ENCODE measurements at regions not wholly inside any gene's neighbourhood (a gene's known extent, or its start where the extent isn't known, plus 50 kb on each side); places are given as distances from the start of the nearest gene placed in this dataset.

DNA sequence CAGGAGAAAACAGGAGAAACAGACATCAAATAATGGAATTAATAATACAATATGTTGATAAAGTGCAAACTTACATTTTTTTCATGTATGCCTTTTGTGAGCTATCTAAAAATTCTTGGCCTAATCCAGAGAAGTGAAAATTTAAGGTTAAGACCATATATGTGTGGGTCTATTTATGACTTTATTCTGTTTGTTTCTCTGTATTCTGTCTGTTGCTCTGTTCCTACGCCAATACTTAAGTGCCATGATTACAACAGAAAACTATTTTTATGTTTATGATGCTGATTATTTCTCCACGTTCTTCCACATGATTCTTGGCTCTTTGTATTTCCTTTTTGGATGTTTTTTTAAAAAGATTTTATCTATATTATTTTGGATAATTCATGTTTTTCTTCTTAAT, 109.6 kb upstream of the MAP3K4 start:
- Histone ChIP-seq H2AFZ (ENCODE audit: low read depth, low read length) (no peak overlapping the region), H3K4me3 (ENCODE audit: low read length) (no peak overlapping the region), H3K9me3 (ENCODE audit: low read length) (no peaks in the 10 kb centered on the region), H3K9ac (ENCODE audit: low read length) (no peak overlapping the region), H3F3A (ENCODE audit: insufficient read depth, low read length, poor library complexity, severe bottlenecking) (no peaks in the 10 kb centered on the region), H3K27me3 (ENCODE audit: insufficient read depth, low read depth, low read length) (no peaks in the 10 kb centered on the region), H3K79me2 (replicated peaks; ENCODE audit: insufficient read depth, low read length) (no peaks in the 10 kb centered on the region), H3K27ac (ENCODE audit: low read length) (no peak overlapping the region), H3K9me2 (ENCODE audit: insufficient read depth, low read length) (no peaks in the 10 kb centered on the region), H3K36me3 (ENCODE audit: insufficient read depth, low read length) (no peaks in the 10 kb centered on the region), H4K20me1 (ENCODE audit: insufficient read depth) (no peaks in the 10 kb centered on the region), H3K4me2 (ENCODE audit: low read length) (no peak overlapping the region)
- TF ChIP-seq, protein P1, sequence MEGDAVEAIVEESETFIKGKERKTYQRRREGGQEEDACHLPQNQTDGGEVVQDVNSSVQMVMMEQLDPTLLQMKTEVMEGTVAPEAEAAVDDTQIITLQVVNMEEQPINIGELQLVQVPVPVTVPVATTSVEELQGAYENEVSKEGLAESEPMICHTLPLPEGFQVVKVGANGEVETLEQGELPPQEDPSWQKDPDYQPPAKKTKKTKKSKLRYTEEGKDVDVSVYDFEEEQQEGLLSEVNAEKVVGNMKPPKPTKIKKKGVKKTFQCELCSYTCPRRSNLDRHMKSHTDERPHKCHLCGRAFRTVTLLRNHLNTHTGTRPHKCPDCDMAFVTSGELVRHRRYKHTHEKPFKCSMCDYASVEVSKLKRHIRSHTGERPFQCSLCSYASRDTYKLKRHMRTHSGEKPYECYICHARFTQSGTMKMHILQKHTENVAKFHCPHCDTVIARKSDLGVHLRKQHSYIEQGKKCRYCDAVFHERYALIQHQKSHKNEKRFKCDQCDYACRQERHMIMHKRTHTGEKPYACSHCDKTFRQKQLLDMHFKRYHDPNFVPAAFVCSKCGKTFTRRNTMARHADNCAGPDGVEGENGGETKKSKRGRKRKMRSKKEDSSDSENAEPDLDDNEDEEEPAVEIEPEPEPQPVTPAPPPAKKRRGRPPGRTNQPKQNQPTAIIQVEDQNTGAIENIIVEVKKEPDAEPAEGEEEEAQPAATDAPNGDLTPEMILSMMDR (IDR thresholded peaks at IDR 0.05; ENCODE audit: poor library complexity, severe bottlenecking), result no peak
- TF ChIP-seq TAF1 (IDR thresholded peaks at IDR 0.05; ENCODE audit: low read depth), result no peak
- no peak for TF ChIP-seq EP300 (conservative IDR thresholded peaks at IDR 0.05; ENCODE audit: poor library complexity, severe bottlenecking)
- TF ChIP-seq POLR2AphosphoS5 (IDR thresholded peaks at IDR 0.05), result no peak
- TF ChIP-seq, protein P2, sequence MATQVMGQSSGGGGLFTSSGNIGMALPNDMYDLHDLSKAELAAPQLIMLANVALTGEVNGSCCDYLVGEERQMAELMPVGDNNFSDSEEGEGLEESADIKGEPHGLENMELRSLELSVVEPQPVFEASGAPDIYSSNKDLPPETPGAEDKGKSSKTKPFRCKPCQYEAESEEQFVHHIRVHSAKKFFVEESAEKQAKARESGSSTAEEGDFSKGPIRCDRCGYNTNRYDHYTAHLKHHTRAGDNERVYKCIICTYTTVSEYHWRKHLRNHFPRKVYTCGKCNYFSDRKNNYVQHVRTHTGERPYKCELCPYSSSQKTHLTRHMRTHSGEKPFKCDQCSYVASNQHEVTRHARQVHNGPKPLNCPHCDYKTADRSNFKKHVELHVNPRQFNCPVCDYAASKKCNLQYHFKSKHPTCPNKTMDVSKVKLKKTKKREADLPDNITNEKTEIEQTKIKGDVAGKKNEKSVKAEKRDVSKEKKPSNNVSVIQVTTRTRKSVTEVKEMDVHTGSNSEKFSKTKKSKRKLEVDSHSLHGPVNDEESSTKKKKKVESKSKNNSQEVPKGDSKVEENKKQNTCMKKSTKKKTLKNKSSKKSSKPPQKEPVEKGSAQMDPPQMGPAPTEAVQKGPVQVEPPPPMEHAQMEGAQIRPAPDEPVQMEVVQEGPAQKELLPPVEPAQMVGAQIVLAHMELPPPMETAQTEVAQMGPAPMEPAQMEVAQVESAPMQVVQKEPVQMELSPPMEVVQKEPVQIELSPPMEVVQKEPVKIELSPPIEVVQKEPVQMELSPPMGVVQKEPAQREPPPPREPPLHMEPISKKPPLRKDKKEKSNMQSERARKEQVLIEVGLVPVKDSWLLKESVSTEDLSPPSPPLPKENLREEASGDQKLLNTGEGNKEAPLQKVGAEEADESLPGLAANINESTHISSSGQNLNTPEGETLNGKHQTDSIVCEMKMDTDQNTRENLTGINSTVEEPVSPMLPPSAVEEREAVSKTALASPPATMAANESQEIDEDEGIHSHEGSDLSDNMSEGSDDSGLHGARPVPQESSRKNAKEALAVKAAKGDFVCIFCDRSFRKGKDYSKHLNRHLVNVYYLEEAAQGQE (IDR thresholded peaks at IDR 0.05; ENCODE audit: borderline replicate concordance), result no peak
- no peak for TF ChIP-seq MXI1 (conservative IDR thresholded peaks at IDR 0.05; ENCODE audit: poor library complexity, severe bottlenecking)
- TF ChIP-seq RAD21 (conservative IDR thresholded peaks at IDR 0.05), result no peak
- TF ChIP-seq EZH2 (IDR thresholded peaks at IDR 0.05; ENCODE audit: borderline replicate concordance, insufficient read depth, low read length, poor library complexity, severe bottlenecking), result no peak
- TF ChIP-seq SMC3 (conservative IDR thresholded peaks at IDR 0.05; ENCODE audit: poor library complexity), result no peak

DNA sequence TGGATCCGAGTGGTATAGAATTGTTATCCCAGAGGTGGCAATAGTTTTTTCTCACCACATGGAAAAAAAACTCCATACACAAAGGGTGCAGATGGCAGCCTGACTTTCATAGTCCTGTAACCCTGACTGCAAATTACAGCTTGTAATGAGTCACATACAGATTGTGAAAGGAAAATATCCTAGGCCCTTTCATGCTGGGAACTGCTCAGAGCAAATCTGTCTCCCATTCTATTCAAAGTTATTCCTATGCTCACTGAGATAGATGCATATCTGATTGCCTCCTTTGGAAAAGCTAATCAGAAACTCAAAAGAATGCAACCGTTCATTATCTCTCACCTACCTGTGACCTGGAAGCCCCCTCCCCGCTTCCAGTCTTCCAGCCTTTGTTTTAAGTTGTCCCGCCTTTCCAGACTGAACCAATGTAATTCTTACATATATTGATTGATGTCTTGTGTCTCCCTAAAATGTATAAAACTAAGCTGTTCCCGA, 108.7 kb upstream of the MAP3K4 start:
- Histone ChIP-seq H3K4me2 (ENCODE audit: low read length) (no peak overlapping the region), H3K9me2 (ENCODE audit: insufficient read depth, low read length) (no peaks in the 10 kb centered on the region), H3F3A (ENCODE audit: insufficient read depth, low read length, poor library complexity, severe bottlenecking) (no peaks in the 10 kb centered on the region), H3K27me3 (ENCODE audit: insufficient read depth, low read depth, low read length) (no peaks in the 10 kb centered on the region), H3K9me3 (ENCODE audit: low read length) (no peaks in the 10 kb centered on the region), H3K9ac (ENCODE audit: low read length) (no peak overlapping the region), H3K36me3 (ENCODE audit: insufficient read depth, low read length) (no peaks in the 10 kb centered on the region), H3K27ac (ENCODE audit: low read length) (no peak overlapping the region), H2AFZ (ENCODE audit: low read depth, low read length) (no peak overlapping the region), H3K79me2 (replicated peaks; ENCODE audit: insufficient read depth, low read length) (no peaks in the 10 kb centered on the region), H3K4me3 (ENCODE audit: low read length) (no peak overlapping the region), H4K20me1 (ENCODE audit: insufficient read depth) (no peaks in the 10 kb centered on the region)
- TF ChIP-seq POLR2AphosphoS5 (IDR thresholded peaks at IDR 0.05) (no peak), TAF1 (IDR thresholded peaks at IDR 0.05; ENCODE audit: low read depth) (no peak), SMC3 (conservative IDR thresholded peaks at IDR 0.05; ENCODE audit: poor library complexity) (no peak), EP300 (conservative IDR thresholded peaks at IDR 0.05; ENCODE audit: poor library complexity, severe bottlenecking) (no peak), EZH2 (IDR thresholded peaks at IDR 0.05; ENCODE audit: borderline replicate concordance, insufficient read depth, low read length, poor library complexity, severe bottlenecking) (no peak), RAD21 (conservative IDR thresholded peaks at IDR 0.05) (no peak), MXI1 (conservative IDR thresholded peaks at IDR 0.05; ENCODE audit: poor library complexity, severe bottlenecking) (no peak)
- TF ChIP-seq, protein P1 (IDR thresholded peaks at IDR 0.05; ENCODE audit: poor library complexity, severe bottlenecking), result no peak
- TF ChIP-seq, protein P2 (IDR thresholded peaks at IDR 0.05; ENCODE audit: borderline replicate concordance), result no peak

Measured in neural cell (in vitro differentiated cells).